ENCODE measurements at regions not wholly inside any gene's neighbourhood (a gene's known extent, or its start where the extent isn't known, plus 50 kb on each side); places are given as distances from the start of the nearest gene placed in this dataset.

GRCh38 chr13:75013818-75014217, 468.2 kb downstream of the TBC1D4 start:
- H3K4me3 ChIP-seq (ENCODE audit: low read depth, low read length): no peak overlapping the region
- TF ChIP-seq, protein P1, sequence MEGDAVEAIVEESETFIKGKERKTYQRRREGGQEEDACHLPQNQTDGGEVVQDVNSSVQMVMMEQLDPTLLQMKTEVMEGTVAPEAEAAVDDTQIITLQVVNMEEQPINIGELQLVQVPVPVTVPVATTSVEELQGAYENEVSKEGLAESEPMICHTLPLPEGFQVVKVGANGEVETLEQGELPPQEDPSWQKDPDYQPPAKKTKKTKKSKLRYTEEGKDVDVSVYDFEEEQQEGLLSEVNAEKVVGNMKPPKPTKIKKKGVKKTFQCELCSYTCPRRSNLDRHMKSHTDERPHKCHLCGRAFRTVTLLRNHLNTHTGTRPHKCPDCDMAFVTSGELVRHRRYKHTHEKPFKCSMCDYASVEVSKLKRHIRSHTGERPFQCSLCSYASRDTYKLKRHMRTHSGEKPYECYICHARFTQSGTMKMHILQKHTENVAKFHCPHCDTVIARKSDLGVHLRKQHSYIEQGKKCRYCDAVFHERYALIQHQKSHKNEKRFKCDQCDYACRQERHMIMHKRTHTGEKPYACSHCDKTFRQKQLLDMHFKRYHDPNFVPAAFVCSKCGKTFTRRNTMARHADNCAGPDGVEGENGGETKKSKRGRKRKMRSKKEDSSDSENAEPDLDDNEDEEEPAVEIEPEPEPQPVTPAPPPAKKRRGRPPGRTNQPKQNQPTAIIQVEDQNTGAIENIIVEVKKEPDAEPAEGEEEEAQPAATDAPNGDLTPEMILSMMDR (IDR thresholded peaks at IDR 0.05; ENCODE audit: insufficient read depth, low read depth, low read length, missing control alignments): no peak
- DNase-seq (ENCODE audit: low read depth): no peak

DNA sequence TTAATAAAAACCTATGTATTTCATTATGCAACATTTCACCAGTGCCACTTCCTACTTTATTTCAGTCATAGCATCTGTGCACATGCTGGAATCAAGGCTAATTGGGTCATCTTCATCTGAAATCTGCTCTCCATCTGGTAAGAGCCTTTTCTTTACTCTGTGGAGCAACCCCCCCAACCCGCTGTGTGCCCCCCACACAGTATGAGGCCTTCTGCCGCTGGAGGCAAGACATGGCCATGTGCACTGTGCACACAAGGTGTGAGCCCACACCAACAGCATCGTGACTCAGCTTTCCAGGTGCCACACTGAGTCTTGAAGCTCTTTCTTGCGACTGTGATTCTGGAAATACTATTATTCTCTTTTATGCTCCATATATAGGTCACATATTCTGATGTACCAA, 471.0 kb downstream of the TBC1D4 start:
- H3K4me3 ChIP-seq (ENCODE audit: low read depth, low read length): no peak overlapping the region
- TF ChIP-seq, protein P1 (IDR thresholded peaks at IDR 0.05; ENCODE audit: insufficient read depth, low read depth, low read length, missing control alignments): no peak
- no peak for DNase-seq (ENCODE audit: low read depth)

DNA sequence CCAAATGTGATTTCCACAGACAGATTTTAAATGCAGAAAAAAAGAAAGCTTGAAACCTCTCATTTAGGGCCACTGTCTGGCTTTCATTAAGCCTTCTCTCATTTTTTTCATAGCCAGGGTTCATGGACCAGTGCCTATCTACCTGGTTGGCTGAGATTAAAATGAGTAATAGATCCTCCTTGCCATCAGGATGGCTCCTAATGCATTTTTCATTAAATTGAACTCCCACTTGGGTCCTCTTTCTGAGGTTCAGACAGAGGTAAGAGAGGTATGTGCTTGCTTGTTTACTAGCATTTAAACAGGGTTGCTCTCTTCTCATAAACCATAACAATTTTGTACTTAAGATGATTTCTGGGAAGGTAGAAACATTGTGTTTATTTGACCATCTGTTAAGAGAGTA, 473.0 kb downstream of the TBC1D4 start:
- no peak for DNase-seq (ENCODE audit: low read depth)
- H3K4me3 ChIP-seq (ENCODE audit: low read depth, low read length): no peak overlapping the region
- TF ChIP-seq, protein P1 (IDR thresholded peaks at IDR 0.05; ENCODE audit: insufficient read depth, low read depth, low read length, missing control alignments): no peak

DNA sequence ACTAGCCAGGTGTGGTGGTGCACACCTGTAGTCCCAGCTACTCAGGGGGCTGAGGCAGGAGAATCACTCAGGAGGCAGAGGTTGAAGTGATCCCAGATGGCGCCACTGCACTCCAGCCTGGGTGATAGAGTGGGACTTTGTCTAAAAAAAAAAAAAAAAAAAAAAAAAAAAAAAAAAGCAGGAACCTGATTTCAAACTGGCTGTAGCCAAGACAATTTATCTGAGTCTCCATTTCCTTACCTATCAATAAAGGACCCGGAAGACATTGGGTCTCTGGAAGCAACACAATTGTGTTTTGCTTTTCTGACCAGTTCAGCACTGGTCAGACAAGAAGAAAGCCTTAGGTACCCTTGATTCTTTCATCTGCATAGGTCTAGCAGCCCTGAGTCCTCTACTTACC, 491.0 kb downstream of the TBC1D4 start:
- no peak for DNase-seq (ENCODE audit: low read depth)
- TF ChIP-seq, protein P1 (IDR thresholded peaks at IDR 0.05; ENCODE audit: insufficient read depth, low read depth, low read length, missing control alignments): no peak

GRCh38 chr13:74987124-74987690, 494.8 kb downstream of the TBC1D4 start:
- no peak for DNase-seq (ENCODE audit: low read depth)
- H3K4me3 ChIP-seq (ENCODE audit: low read depth, low read length): no peak overlapping the region
- TF ChIP-seq, protein P1 (IDR thresholded peaks at IDR 0.05; ENCODE audit: insufficient read depth, low read depth, low read length, missing control alignments): no peak

More for the DNA sequence above, 491.0 kb downstream of the TBC1D4 start:
- H3K4me3 ChIP-seq (ENCODE audit: low read depth, low read length): no peak overlapping the region

GRCh38 chr13:74986609-74987008, 495.4 kb downstream of the TBC1D4 start:
- no peak for DNase-seq (ENCODE audit: low read depth)
- no peak overlapping the region for H3K4me3 ChIP-seq (ENCODE audit: low read depth, low read length)
- TF ChIP-seq, protein P1 (IDR thresholded peaks at IDR 0.05; ENCODE audit: insufficient read depth, low read depth, low read length, missing control alignments): no peak

- TF ChIP-seq, protein P1 (IDR thresholded peaks at IDR 0.05; ENCODE audit: insufficient read depth, low read depth, low read length, missing control alignments): no peak
- H3K4me3 ChIP-seq (ENCODE audit: low read depth, low read length): no peak overlapping the region
- DNase-seq (ENCODE audit: low read depth): no peak
Measured at GRCh38 chr13:74979703-74980102, 502.3 kb downstream of the TBC1D4 start.
